ENCODE measurements at regions not wholly inside any gene's neighbourhood (a gene's known extent, or its start where the extent isn't known, plus 50 kb on each side); places are given as distances from the start of the nearest gene placed in this dataset.
"Not testable (repeated sequence)": the region's sequence is repeated elsewhere in the genome, so short reads cannot be mapped to it uniquely, and the experiment has no call there.

GRCh38 chr5:66281294-66281693, 137.2 kb downstream of the SREK1 start:
- CTCF ChIA-PET, result no interaction called here
- ATAC-seq (no peak), DNase-seq (no peak)
- Mint-ChIP-seq H3K36me3 (no peaks in the 10 kb centered on the region), H3K27ac (no peak overlapping the region), H3K27me3 (peaks cover 21% of the 10 kb centered on the region), H3K4me3 (no peak overlapping the region), H3K9me3 (ENCODE audit: low read depth) (no peaks in the 10 kb centered on the region), H3K4me1 (no peaks in the 10 kb centered on the region)

GRCh38 chr5:66284588-66285342, 140.7 kb downstream of the SREK1 start:
- H3K27me3 Mint-ChIP-seq, result peaks cover 9% of the 10 kb centered on the region
- ATAC-seq (no peak), DNase-seq (no peak)
- CTCF ChIA-PET, result interaction anchor here (0.7 kb wide), 1 partner anchor 21 kb away, joined by 3 read pairs; no protein-coding TSS in a partner anchor
- H3K27ac Mint-ChIP-seq, result no peak overlapping the region
- H3K4me1 Mint-ChIP-seq, result no peaks in the 10 kb centered on the region
- H3K36me3 Mint-ChIP-seq, result no peaks in the 10 kb centered on the region
- no peak overlapping the region for H3K4me3 Mint-ChIP-seq
- no peaks in the 10 kb centered on the region for H3K9me3 Mint-ChIP-seq (ENCODE audit: low read depth)

GRCh38 chr5:66285343-66285922, 141.3 kb downstream of the SREK1 start:
- no peak overlapping the region for H3K27ac Mint-ChIP-seq
- no peak for DNase-seq
- H3K36me3 Mint-ChIP-seq, result no peaks in the 10 kb centered on the region
- no peaks in the 10 kb centered on the region for H3K9me3 Mint-ChIP-seq (ENCODE audit: low read depth)
- peaks cover 7% of the 10 kb centered on the region for H3K27me3 Mint-ChIP-seq
- H3K4me3 Mint-ChIP-seq, result no peak overlapping the region
- H3K4me1 Mint-ChIP-seq, result no peaks in the 10 kb centered on the region
- CTCF ChIA-PET, result interaction anchor here (0.7 kb wide), 1 partner anchor 21 kb away, joined by 3 read pairs; no protein-coding TSS in a partner anchor
- no peak for ATAC-seq

- H3K4me3 Mint-ChIP-seq, result no peak overlapping the region
Measured at GRCh38 chr5:66291771-66292170, 147.7 kb downstream of the SREK1 start.

GRCh38 chr5:66293851-66294250, 149.8 kb downstream of the SREK1 start:
- DNase-seq; H3K27me3 Mint-ChIP-seq; H3K36me3 Mint-ChIP-seq; ATAC-seq; H3K27ac Mint-ChIP-seq; H3K9me3 Mint-ChIP-seq (ENCODE audit: low read depth); CTCF ChIA-PET; H3K4me1 Mint-ChIP-seq; H3K4me3 Mint-ChIP-seq: not testable (repeated sequence)

More at GRCh38 chr5:66291771-66292170, 147.7 kb downstream of the SREK1 start:
- H3K36me3 Mint-ChIP-seq, result no peaks in the 10 kb centered on the region
- no peak for DNase-seq
- H3K27ac Mint-ChIP-seq, result no peak overlapping the region
- H3K4me1 Mint-ChIP-seq, result no peaks in the 10 kb centered on the region
- CTCF ChIA-PET, result interaction anchor here (1.1 kb wide), 1 partner anchor 14 kb away, joined by 3 read pairs; no protein-coding TSS in a partner anchor
- no peaks in the 10 kb centered on the region for H3K9me3 Mint-ChIP-seq (ENCODE audit: low read depth)
- peaks cover 13% of the 10 kb centered on the region for H3K27me3 Mint-ChIP-seq
- no peak for ATAC-seq

- Mint-ChIP-seq H3K36me3 (no peaks in the 10 kb centered on the region), H3K4me3 (no peak overlapping the region), H3K27ac (no peak overlapping the region), H3K9me3 (ENCODE audit: low read depth) (no peaks in the 10 kb centered on the region), H3K27me3 (peaks cover 8% of the 10 kb centered on the region), H3K4me1 (no peaks in the 10 kb centered on the region)
- no peak for ATAC-seq
- no peak for DNase-seq
- CTCF ChIA-PET, result no interaction called here
Measured at GRCh38 chr5:66299463-66299862, 155.4 kb downstream of the SREK1 start.

- Mint-ChIP-seq H3K4me3 (no peak overlapping the region), H3K9me3 (ENCODE audit: low read depth) (no peaks in the 10 kb centered on the region), H3K36me3 (no peaks in the 10 kb centered on the region), H3K27ac (no peak overlapping the region), H3K4me1 (peaks cover 2% of the 10 kb centered on the region), H3K27me3 (peaks cover 17% of the 10 kb centered on the region)
- CTCF ChIA-PET, result no interaction called here
- ATAC-seq (no peak), DNase-seq (no peak)
Measured at GRCh38 chr5:66302344-66302743, 158.2 kb downstream of the SREK1 start.

- Mint-ChIP-seq H3K9me3 (ENCODE audit: low read depth) (no peaks in the 10 kb centered on the region), H3K4me1 (peaks cover 2% of the 10 kb centered on the region), H3K27me3 (peaks cover 19% of the 10 kb centered on the region), H3K4me3 (no peak overlapping the region), H3K36me3 (no peaks in the 10 kb centered on the region), H3K27ac (no peak overlapping the region)
- ATAC-seq (peak; percentile 65), DNase-seq (peak; percentile 49)
- CTCF ChIA-PET, result interaction anchor here (0.5 to 3.9 kb wide), 60 partner anchors 8 to 1974 kb away, joined by 3 to 32 read pairs (median 4); no protein-coding TSS in a partner anchor
Measured at GRCh38 chr5:66306105-66306843, 162.2 kb downstream of the SREK1 start.

- Mint-ChIP-seq H3K36me3 (no peaks in the 10 kb centered on the region), H3K4me3 (no peak overlapping the region), H3K9me3 (ENCODE audit: low read depth) (no peaks in the 10 kb centered on the region), H3K27ac (no peak overlapping the region), H3K4me1 (peaks cover 2% of the 10 kb centered on the region), H3K27me3 (peaks cover 22% of the 10 kb centered on the region)
- no peak for DNase-seq
- no peak for ATAC-seq
- CTCF ChIA-PET, result interaction anchor here (0.7 to 3.9 kb wide), 47 partner anchors 13 to 1974 kb away, joined by 3 to 32 read pairs (median 4); no protein-coding TSS in a partner anchor
Measured at GRCh38 chr5:66306844-66307315, 162.8 kb downstream of the SREK1 start.

- peaks cover 25% of the 10 kb centered on the region for H3K27me3 Mint-ChIP-seq
- ATAC-seq, result peak; percentile 71
- no peaks in the 10 kb centered on the region for H3K36me3 Mint-ChIP-seq
- H3K27ac Mint-ChIP-seq, result no peak overlapping the region
- no peaks in the 10 kb centered on the region for H3K9me3 Mint-ChIP-seq (ENCODE audit: low read depth)
- DNase-seq, result no peak
- H3K4me1 Mint-ChIP-seq, result peaks cover 2% of the 10 kb centered on the region
- CTCF ChIA-PET, result interaction anchor here (0.7 to 3.9 kb wide), 14 partner anchors 11 to 556 kb away, joined by 3 to 32 read pairs (median 3); no protein-coding TSS in a partner anchor
- no peak overlapping the region for H3K4me3 Mint-ChIP-seq
Measured at GRCh38 chr5:66307647-66308241, 163.6 kb downstream of the SREK1 start.

GRCh38 chr5:66312266-66312665, 168.2 kb downstream of the SREK1 start:
- Mint-ChIP-seq H3K27ac (no peak overlapping the region), H3K4me3 (no peak overlapping the region), H3K36me3 (no peaks in the 10 kb centered on the region), H3K4me1 (no peaks in the 10 kb centered on the region), H3K9me3 (ENCODE audit: low read depth) (peaks cover 8% of the 10 kb centered on the region), H3K27me3 (peaks cover 28% of the 10 kb centered on the region)
- CTCF ChIA-PET, result interaction anchor here (1.3 kb wide), 1 partner anchor 9 kb away, joined by 4 read pairs; no protein-coding TSS in a partner anchor
- ATAC-seq (no peak), DNase-seq (no peak)

GRCh38 chr5:66315784-66316183, 171.7 kb downstream of the SREK1 start:
- Mint-ChIP-seq H3K27me3 (peaks cover 35% of the 10 kb centered on the region), H3K36me3 (no peaks in the 10 kb centered on the region), H3K27ac (no peak overlapping the region), H3K4me3 (no peak overlapping the region), H3K9me3 (ENCODE audit: low read depth) (peaks cover 8% of the 10 kb centered on the region), H3K4me1 (no peaks in the 10 kb centered on the region)
- ATAC-seq (no peak), DNase-seq (no peak)
- CTCF ChIA-PET, result no interaction called here
